ENCODE measurements at regions not wholly inside any gene's neighbourhood (a gene's known extent, or its start where the extent isn't known, plus 50 kb on each side); places are given as distances from the start of the nearest gene placed in this dataset.
"Not testable (repeated sequence)": the region's sequence is repeated elsewhere in the genome, so short reads cannot be mapped to it uniquely, and the experiment has no call there.

- intact Hi-C loops (cut with DNase I) = no loop called here
- DNase-seq (ENCODE audit: low spot score) = no peak
Observed at GRCh38 chr5:72694856-72695255, 121.6 kb upstream of the TNPO1 start.

GRCh38 chr5:72693546-72694205, 122.8 kb upstream of the TNPO1 start:
- intact Hi-C loops (cut with DNase I) = no loop called here
- no peak for DNase-seq (ENCODE audit: low spot score)

GRCh38 chr5:72692651-72693442, 123.6 kb upstream of the TNPO1 start:
- intact Hi-C loops (cut with DNase I) = no loop called here
- no peak for DNase-seq (ENCODE audit: low spot score)

GRCh38 chr5:72692231-72692637, 124.2 kb upstream of the TNPO1 start:
- no peak for DNase-seq (ENCODE audit: low spot score)
- intact Hi-C loops (cut with DNase I) = no loop called here

- no peak for DNase-seq (ENCODE audit: low spot score)
- intact Hi-C loops (cut with DNase I) = no loop called here
Observed at GRCh38 chr5:72691751-72692150, 124.7 kb upstream of the TNPO1 start.

GRCh38 chr5:72688916-72689315, 127.5 kb upstream of the TNPO1 start:
- intact Hi-C loops (cut with DNase I) = no loop called here
- no peak for DNase-seq (ENCODE audit: low spot score)

GRCh38 chr5:72687288-72687687, 129.2 kb upstream of the TNPO1 start:
- no peak for DNase-seq (ENCODE audit: low spot score)
- intact Hi-C loops (cut with DNase I) = no loop called here

- no peak for DNase-seq (ENCODE audit: low spot score)
- intact Hi-C loops (cut with DNase I) = no loop called here
Observed at GRCh38 chr5:72682561-72682960, 133.9 kb upstream of the TNPO1 start.

GRCh38 chr5:72681781-72682180, 134.7 kb upstream of the TNPO1 start:
- DNase-seq (ENCODE audit: low spot score) = no peak

GRCh38 chr5:72677447-72677846, 139.0 kb upstream of the TNPO1 start:
- intact Hi-C loops (cut with DNase I) = no loop called here
- DNase-seq (ENCODE audit: low spot score) = no peak

More at GRCh38 chr5:72681781-72682180, 134.7 kb upstream of the TNPO1 start:
- intact Hi-C loops (cut with DNase I) = no loop called here

- DNase-seq (ENCODE audit: low spot score); intact Hi-C loops (cut with DNase I): not testable (repeated sequence)
Observed at GRCh38 chr5:72676831-72677230, 139.6 kb upstream of the TNPO1 start.

GRCh38 chr5:72673623-72674022, 142.8 kb upstream of the TNPO1 start:
- no peak for DNase-seq (ENCODE audit: low spot score)
- intact Hi-C loops (cut with DNase I) = no loop called here

GRCh38 chr5:72673180-72673579, 143.3 kb upstream of the TNPO1 start:
- DNase-seq (ENCODE audit: low spot score) = no peak
- intact Hi-C loops (cut with DNase I) = no loop called here

GRCh38 chr5:72667708-72668107, 148.8 kb upstream of the TNPO1 start:
- DNase-seq (ENCODE audit: low spot score) = no peak
- intact Hi-C loops (cut with DNase I) = no loop called here

GRCh38 chr5:72662936-72663335, 153.5 kb upstream of the TNPO1 start:
- DNase-seq (ENCODE audit: low spot score) = no peak
- intact Hi-C loops (cut with DNase I) = no loop called here

- DNase-seq (ENCODE audit: low spot score) = no peak
- intact Hi-C loops (cut with DNase I) = no loop called here
Observed at GRCh38 chr5:72662305-72662704, 154.2 kb upstream of the TNPO1 start.

GRCh38 chr5:72661405-72661804, 154.2 kb upstream of the ZNF366 start:
- DNase-seq (ENCODE audit: low spot score) = no peak
- intact Hi-C loops (cut with DNase I) = no loop called here

GRCh38 chr5:72659726-72660125, 152.5 kb upstream of the ZNF366 start:
- intact Hi-C loops (cut with DNase I) = no loop called here
- DNase-seq (ENCODE audit: low spot score) = no peak

- no peak for DNase-seq (ENCODE audit: low spot score)
Observed at GRCh38 chr5:72658761-72659540, 151.7 kb upstream of the ZNF366 start.

GRCh38 chr5:72658161-72658560, 151.0 kb upstream of the ZNF366 start:
- DNase-seq (ENCODE audit: low spot score) = no peak
- intact Hi-C loops (cut with DNase I) = no loop called here

More at GRCh38 chr5:72658761-72659540, 151.7 kb upstream of the ZNF366 start:
- intact Hi-C loops (cut with DNase I) = no loop called here
